CD14-positive monocyte (primary cell): ENCODE measurements at regions not wholly inside any gene's neighbourhood (a gene's known extent, or its start where the extent isn't known, plus 50 kb on each side); places are given as distances from the start of the nearest gene placed in this dataset.

ENCODE experiments used
- DNase-seq, 3 donors: peaks; one replicate each; pipeline ENCODE4 v3.0.0-alpha.2; 2011 to 2022
- H2AFZ ChIP-seq: 2 replicates; pipeline ENCODE4 v1.6.0; 2012; ENCODE audit warnings: mild to moderate bottlenecking, low read depth, low read length, inconsistent platforms; ENCODE audit not compliant: insufficient read depth, poor library complexity, severe bottlenecking
- H3K27ac ChIP-seq, 2 donors: 1 replicate in 1 of 2; 2 replicates in 1 of 2; pipeline ENCODE4 v1.5.1; 2012 to 2013; ENCODE audit warnings: low read length in 2 of 2, control low read depth in 1 of 2, inconsistent platforms in 1 of 2, low read depth in 1 of 2, mild to moderate bottlenecking in 1 of 2
- H3K27me3 ChIP-seq, 2 donors: one replicate each; pipeline versions ENCODE4 v1.6.0 to v1.6.1; 2011 to 2013; ENCODE audit warnings: low read length in 2 of 2; ENCODE audit not compliant: control insufficient read depth in 2 of 2, insufficient read depth in 2 of 2
- H3K36me3 ChIP-seq, 2 donors: replicated peaks in 1 of 2; 1 replicate in 1 of 2; 2 replicates in 1 of 2; pipeline versions ENCODE4 v1.5.1 to v1.6.1; 2012 to 2013; ENCODE audit warnings: low read length in 2 of 2, control low read depth in 1 of 2, inconsistent platforms in 1 of 2, mild to moderate bottlenecking in 1 of 2; ENCODE audit not compliant: insufficient read depth in 2 of 2, control insufficient read depth in 1 of 2
- H3K4me1 ChIP-seq, 2 donors: 1 replicate in 1 of 2; 2 replicates in 1 of 2; pipeline versions ENCODE4 v1.5.1 to v1.6.1; 2012 to 2013; ENCODE audit warnings: low read length in 2 of 2, control low read depth in 1 of 2, inconsistent platforms in 1 of 2, mild to moderate bottlenecking in 1 of 2, moderate library complexity in 1 of 2; ENCODE audit not compliant: insufficient read depth in 2 of 2, control insufficient read depth in 1 of 2
- H3K4me2 ChIP-seq: replicated peaks from 2 replicates; pipeline ENCODE3; 2012; ENCODE audit warnings: low read length, moderate library complexity, mild to moderate bottlenecking; ENCODE audit not compliant: poor library complexity, severe bottlenecking; ENCODE audit errors: extremely low read depth
- H3K4me3 ChIP-seq, 3 experiments: fragments of 200-600 bp in 1 of 3; sonication (generic) in 1 of 3; replicated peaks in 1 of 3; 1 replicate in 2 of 3; 2 replicates in 1 of 3; pipeline ENCODE4 v1.5.1; 2011 to 2013; ENCODE audit warnings: low read length in 3 of 3, mild to moderate bottlenecking in 3 of 3, control low read depth in 2 of 3, low read depth in 2 of 3, inconsistent platforms in 1 of 3, moderate library complexity in 1 of 3
- H3K79me2 ChIP-seq: 2 replicates; pipeline ENCODE4 v1.6.0; 2012; ENCODE audit warnings: mild to moderate bottlenecking, control low read depth, inconsistent platforms, low read length, moderate library complexity; ENCODE audit not compliant: insufficient read depth
- H3K9ac ChIP-seq: 2 replicates; pipeline ENCODE4 v1.6.0; 2017; ENCODE audit warnings: low read length, mild to moderate bottlenecking; ENCODE audit not compliant: insufficient read depth, poor library complexity, severe bottlenecking
- H3K9me3 ChIP-seq, 2 donors: replicated peaks in 1 of 2; 1 replicate in 1 of 2; 2 replicates in 1 of 2; pipeline versions ENCODE4 v1.5.1 to v1.6.1; 2012 to 2013; ENCODE audit warnings: low read length in 2 of 2, control low read depth in 1 of 2; ENCODE audit not compliant: control insufficient read depth in 1 of 2, insufficient read depth in 1 of 2
- H4K20me1 ChIP-seq: 2 replicates; pipeline ENCODE4 v1.6.0; 2012; ENCODE audit warnings: mild to moderate bottlenecking, low read length, control low read depth, moderate library complexity; ENCODE audit not compliant: insufficient read depth
- H3K27ac Mint-ChIP-seq, 7 donors: one replicate each; pipeline ENCODE4 v1.8.0; 2020; ENCODE audit warnings: mild to moderate bottlenecking in 7 of 7, mixed read lengths in 7 of 7, moderate library complexity in 6 of 7, inconsistent platforms in 2 of 7
- H3K27me3 Mint-ChIP-seq, 3 donors: one replicate each; pipeline ENCODE4 v1.8.0; 2021 to 2022; ENCODE audit warnings: low read depth in 3 of 3, mild to moderate bottlenecking in 3 of 3, mixed read lengths in 3 of 3, moderate library complexity in 3 of 3, inconsistent platforms in 1 of 3
- H3K36me3 Mint-ChIP-seq, 2 donors: one replicate each; pipeline ENCODE4 v1.8.0; 2020; ENCODE audit warnings: mixed read lengths in 2 of 2, inconsistent platforms in 1 of 2, mild to moderate bottlenecking in 1 of 2
- H3K4me1 Mint-ChIP-seq: one replicate; pipeline ENCODE4 v1.8.0; 2020; ENCODE audit warnings: mild to moderate bottlenecking, mixed read lengths
- H3K4me3 Mint-ChIP-seq, 2 donors: one replicate each; pipeline ENCODE4 v1.8.0; 2020; ENCODE audit warnings: mild to moderate bottlenecking in 2 of 2, mixed read lengths in 2 of 2, moderate library complexity in 1 of 2
- H3K9me3 Mint-ChIP-seq, 7 donors: one replicate each; pipeline ENCODE4 v1.8.0; 2020 to 2022; ENCODE audit warnings: mixed read lengths in 7 of 7, mild to moderate bottlenecking in 6 of 7, moderate library complexity in 6 of 7, inconsistent platforms in 2 of 7
- WGBS: methylation state at CpG from one replicate; pipeline ENCODE4 v1.1.5; 2013; ENCODE audit warnings: missing lambda C conversion rate; ENCODE audit not compliant: insufficient coverage; 5-methylcytosine and 5-hydroxymethylcytosine counted together
- intact Hi-C, 2 donors: fragments of 100-400 bp; cut with micrococcal nuclease; formaldehyde crosslinking; loops; one replicate each; pipeline versions ENCODE4 v1.15.0 to v1.15.1; 2023
- TF ChIP-seq, protein P1 (sequence below): fragments of 200-600 bp; IDR thresholded peaks from one replicate; pipeline ENCODE4 v1.8.0; 2022; ENCODE audit warnings: antibody characterized with exemption, mild to moderate bottlenecking

GRCh38 chr2:72007402-72007801 lies 140.3 kb downstream of the CYP26B1 start:
- H3K27ac ChIP-seq = no peak overlapping the region
- TF ChIP-seq, protein P1, sequence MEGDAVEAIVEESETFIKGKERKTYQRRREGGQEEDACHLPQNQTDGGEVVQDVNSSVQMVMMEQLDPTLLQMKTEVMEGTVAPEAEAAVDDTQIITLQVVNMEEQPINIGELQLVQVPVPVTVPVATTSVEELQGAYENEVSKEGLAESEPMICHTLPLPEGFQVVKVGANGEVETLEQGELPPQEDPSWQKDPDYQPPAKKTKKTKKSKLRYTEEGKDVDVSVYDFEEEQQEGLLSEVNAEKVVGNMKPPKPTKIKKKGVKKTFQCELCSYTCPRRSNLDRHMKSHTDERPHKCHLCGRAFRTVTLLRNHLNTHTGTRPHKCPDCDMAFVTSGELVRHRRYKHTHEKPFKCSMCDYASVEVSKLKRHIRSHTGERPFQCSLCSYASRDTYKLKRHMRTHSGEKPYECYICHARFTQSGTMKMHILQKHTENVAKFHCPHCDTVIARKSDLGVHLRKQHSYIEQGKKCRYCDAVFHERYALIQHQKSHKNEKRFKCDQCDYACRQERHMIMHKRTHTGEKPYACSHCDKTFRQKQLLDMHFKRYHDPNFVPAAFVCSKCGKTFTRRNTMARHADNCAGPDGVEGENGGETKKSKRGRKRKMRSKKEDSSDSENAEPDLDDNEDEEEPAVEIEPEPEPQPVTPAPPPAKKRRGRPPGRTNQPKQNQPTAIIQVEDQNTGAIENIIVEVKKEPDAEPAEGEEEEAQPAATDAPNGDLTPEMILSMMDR = no peak
- Mint-ChIP-seq H3K27me3 (peaks cover 0 to 3% (median 1%) of the 10 kb centered on the region in 3 donors), H3K9me3 (peaks cover 0 to 3% (median 0%) of the 10 kb centered on the region in 7 donors), H3K4me3 (no peak overlapping the region), H3K27ac (no peak overlapping the region), H3K36me3 (no peaks in the 10 kb centered on the region), H3K4me1 (no peaks in the 10 kb centered on the region)
- H3K4me1 ChIP-seq = no peaks in the 10 kb centered on the region
- no peak overlapping the region for H3K4me2 ChIP-seq
- H3K9ac ChIP-seq = no peak overlapping the region
- no peak for DNase-seq
- H3K27me3 ChIP-seq = no peaks in the 10 kb centered on the region
- no peaks in the 10 kb centered on the region for H3K79me2 ChIP-seq
- no peaks in the 10 kb centered on the region for H3K36me3 ChIP-seq
- H3K9me3 ChIP-seq = no peaks in the 10 kb centered on the region
- H3K4me3 ChIP-seq = no peak overlapping the region
- H2AFZ ChIP-seq = no peak overlapping the region
- 77% methylated on average over 9 of the region's 9 CpGs for WGBS
- H4K20me1 ChIP-seq = no peaks in the 10 kb centered on the region
- intact Hi-C loops = no loop called here

DNA sequence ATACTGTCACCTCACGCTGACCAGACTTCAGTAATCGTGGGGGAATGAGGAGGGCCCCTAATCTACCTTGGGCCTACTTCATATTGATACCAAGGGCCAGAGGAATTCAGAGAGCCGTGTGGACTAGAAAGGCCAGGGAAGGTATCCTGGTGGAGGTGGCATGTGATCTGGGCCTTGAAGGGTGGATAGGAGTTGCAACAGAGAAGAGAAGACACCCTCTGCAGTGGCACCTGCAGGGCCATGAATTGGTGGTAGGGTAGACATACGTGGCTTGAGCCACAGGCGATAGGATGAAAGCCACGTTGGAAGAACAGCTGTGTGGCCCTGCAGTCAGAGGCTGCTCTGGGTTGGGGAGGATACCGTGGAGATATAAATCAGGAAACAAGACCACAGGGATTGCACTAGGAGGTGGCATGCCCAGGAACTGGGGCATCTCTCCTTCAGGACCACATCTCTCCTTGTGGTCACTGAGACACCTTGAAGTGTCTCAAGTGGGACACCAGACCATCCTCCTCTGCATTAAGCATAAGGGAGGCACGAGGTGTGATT lies 141.4 kb downstream of the CYP26B1 start:
- Histone ChIP-seq H3K4me3 (no peak overlapping the region), H2AFZ (no peak overlapping the region), H4K20me1 (no peaks in the 10 kb centered on the region), H3K36me3 (no peaks in the 10 kb centered on the region), H3K4me2 (no peak overlapping the region), H3K9ac (no peak overlapping the region), H3K4me1 (no peaks in the 10 kb centered on the region), H3K9me3 (no peaks in the 10 kb centered on the region), H3K27ac (no peak overlapping the region), H3K27me3 (no peaks in the 10 kb centered on the region), H3K79me2 (no peaks in the 10 kb centered on the region)
- Mint-ChIP-seq H3K36me3 (no peaks in the 10 kb centered on the region), H3K4me3 (no peak overlapping the region), H3K27ac (no peak overlapping the region), H3K27me3 (peaks cover 0 to 4% (median 1%) of the 10 kb centered on the region in 3 donors), H3K9me3 (peaks cover 0 to 3% (median 0%) of the 10 kb centered on the region in 7 donors), H3K4me1 (no peaks in the 10 kb centered on the region)
- WGBS = 83% methylated on average over 7 of the region's 8 CpGs
- TF ChIP-seq, protein P1 = no peak
- intact Hi-C loops = no loop called here
- no peak for DNase-seq
